Stimulated activated naive CD8-positive, alpha-beta T cell treated with anti-CD3 and anti-CD28 coated beads, Interleukin-15, Interleukin-2, amounts not matched to agents 100 U/mL and 50 U/mL, for 24 hours (primary cell): ENCODE measurements at regions not wholly inside any gene's neighbourhood (a gene's known extent, or its start where the extent isn't known, plus 50 kb on each side); places are given as distances from the start of the nearest gene placed in this dataset.

Experiments
- ATAC-seq: fragments of 150-1000 bp; cut with Tn5 transposase; one replicate; pipeline ENCODE4 v1.10.0; 2021
- DNase-seq: peaks from one replicate; pipeline ENCODE4 v3.0.0; 2021

DNA sequence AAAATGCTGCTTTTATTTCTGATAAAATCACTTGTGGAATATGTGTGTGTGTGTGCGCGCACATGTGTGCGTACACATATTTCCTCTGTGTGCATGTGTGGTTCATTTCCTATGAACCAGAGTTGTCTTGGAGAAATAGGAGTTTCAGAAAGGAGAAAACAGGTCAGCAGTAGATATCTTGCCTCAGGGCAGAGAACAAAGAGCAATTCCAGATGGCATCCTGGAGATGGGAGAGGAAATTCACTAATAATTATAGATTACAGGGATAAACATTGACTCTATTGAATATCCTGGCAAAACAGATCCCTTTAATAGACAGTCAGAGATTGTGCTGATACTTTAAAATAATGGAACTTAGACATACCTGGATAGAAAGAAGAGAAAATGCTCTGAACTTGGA is 298.0 kb downstream of the TRIB2 start:
- DNase-seq (no peak), ATAC-seq (no peak)

DNA sequence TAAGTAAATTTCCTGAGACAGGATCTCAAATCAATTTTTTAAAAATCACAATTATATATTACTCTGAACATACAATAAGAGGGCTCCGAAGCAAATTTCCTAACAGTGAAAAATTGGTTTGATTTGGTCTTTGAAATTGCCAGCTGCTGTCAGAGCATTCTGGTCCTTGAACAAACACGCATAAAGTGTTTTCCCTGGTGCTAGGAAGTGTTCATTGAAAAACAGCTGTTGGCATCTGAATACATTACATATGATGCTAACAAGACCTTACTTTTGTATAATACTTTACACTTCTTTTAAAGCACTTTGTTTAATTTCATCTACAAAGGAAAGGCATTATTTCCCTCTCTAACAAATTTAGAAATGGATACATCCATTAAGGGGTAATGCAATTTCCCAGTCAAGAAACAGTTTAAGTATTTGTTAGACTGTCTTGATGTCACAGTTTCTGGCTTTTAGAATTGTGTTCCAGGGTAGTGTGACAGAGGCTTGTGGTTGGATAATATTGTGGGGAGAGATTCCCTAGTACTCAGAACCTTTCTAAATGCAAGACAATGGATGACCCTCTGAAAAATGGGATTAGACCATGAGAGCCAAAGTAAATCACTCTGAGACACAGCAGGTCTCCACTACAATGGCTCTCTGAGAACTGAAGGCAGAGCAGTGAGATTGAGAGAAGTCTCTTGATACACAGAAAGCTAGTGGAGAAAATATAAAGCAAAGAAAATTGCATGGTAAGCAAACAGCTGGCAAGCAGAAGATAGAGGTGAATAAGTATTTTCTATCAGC is 299.0 kb downstream of the TRIB2 start:
- ATAC-seq (no peak), DNase-seq (no peak)

DNA sequence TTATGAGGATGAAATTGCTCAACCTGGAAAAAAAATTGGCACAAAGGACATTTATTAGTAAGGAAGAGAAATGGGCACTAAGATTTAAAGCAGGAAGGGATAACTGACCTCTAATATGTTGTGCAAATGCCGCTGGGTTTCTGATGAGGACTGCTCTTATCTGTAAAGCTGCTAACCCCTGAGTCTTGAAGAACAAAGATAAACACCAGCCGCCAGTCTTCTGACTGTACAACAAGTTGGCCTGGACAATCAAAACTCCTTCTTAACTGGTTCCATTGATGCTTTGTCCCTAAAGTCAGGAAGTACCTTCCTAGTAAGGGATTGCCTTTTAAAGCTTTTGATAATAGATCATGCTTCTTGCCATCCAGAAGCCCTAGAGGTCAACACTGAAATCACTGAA is 301.8 kb downstream of the TRIB2 start:
- ATAC-seq (no peak), DNase-seq (no peak)

DNA sequence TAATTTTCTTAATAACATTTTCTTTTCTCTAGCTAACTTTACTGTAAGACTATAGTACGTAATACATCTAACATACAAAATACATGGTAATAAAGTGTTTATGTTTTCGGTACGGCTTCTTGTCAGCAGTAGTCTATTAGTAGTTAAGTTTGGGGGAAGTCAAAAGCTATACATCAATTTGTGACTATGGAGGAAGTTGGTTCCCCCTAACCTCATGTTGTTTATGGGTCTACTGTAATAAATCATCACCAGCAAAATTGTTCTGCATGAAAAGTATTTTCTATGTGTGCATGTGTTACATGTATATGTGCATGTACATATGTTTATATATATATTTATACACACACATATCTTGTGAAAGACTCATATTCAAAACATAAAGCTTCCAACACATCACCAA is 303.0 kb downstream of the TRIB2 start:
- ATAC-seq (no peak), DNase-seq (no peak)

DNA sequence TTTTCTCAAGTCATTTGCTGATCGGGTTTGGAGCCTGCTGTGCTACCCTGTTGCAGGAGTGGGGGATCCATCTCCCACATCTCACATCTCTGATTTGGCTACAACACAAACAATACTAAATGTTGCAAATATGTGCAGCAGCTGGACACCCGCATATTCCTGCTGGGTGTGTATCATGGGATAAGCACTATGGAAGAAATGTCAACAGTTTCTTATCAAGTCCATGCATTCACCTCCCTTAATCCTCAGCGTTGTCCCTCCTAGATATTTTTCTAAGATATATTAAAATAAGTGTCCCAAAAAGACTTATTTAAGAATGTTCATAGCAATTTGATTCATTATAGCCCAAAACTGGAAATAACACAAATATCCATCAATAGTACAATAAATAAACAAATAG is 303.7 kb downstream of the TRIB2 start:
- ATAC-seq, result no peak
- no peak for DNase-seq

DNA sequence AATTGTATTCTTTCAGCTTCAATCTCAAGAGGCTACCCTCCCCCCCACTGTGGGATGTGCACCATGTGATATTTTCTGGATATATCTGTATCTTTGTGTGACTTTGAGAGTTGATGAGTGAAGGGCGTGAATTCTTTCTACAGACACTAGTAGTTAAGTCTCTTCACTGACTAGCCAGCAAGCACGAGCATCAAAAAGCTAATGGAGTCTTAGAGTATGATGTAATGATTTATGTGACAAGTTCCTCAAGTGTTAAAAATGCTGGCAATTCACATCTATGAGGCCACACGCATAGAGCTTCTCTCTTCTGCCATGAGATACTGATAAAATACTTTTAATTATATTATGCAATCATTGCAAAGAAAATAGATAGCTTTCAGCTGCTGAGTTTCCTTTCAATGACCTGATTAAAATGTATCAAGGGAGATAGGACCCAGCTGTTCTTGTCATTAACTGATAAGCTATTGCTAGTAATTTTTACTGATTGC is 304.8 kb downstream of the TRIB2 start:
- DNase-seq, result no peak
- ATAC-seq, result no peak

DNA sequence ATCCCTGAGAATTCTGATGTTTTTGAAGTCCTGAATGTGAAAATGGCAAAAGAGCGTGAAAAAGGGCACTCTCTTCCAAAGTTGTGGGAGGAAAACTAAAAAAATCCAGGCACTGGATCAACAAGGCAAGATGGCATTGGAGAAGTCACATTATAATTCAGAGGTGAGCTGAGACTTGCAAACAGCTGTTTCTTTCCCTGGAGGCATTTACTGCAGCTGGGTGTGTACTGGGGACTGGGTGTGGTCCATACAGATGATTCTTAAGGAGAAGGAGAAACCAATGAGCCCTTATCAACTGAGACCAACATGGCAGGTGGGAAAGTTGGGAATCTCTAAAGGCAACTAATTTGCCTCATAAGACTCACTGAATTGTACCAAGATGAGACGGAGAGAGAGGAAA is 313.9 kb downstream of the TRIB2 start:
- no peak for ATAC-seq
- DNase-seq, result no peak

DNA sequence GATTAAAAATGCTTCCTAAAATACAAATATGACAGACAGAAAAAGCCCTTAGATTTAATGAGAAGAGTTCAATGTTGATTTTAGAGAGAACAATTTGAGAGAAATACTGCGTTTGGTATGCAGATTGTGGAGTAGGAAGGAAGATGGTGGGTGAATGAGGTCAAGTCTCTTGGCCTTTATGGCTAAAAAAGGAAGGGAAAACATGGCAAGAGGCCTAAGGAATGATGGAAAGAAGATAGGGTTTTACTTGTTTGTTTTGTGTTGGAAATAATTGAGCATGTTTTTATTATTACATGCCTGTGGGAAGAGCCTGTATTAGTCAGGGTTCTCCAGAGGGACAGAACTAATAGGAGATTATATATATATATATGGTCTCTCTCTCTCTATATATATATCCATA is 318.1 kb downstream of the TRIB2 start:
- DNase-seq, result no peak

DNA sequence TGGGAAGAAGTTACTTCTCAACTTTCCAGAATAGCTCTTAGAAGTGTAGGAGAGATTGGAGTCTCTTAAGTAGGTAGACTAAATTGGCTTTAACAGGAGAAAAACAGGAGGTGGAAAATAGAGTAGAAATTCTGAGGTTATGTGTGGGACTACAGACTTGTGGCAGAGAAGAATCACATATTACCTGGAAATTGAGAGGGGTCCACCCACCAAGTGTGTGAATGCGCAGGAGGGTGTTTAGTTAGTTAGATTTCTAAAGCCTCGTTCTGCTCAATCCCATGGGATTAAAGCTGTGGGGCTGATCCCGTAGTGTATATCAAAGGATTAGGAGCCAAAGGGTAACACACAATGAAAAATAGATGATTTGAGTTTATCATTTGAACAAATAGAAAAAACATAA is 319.1 kb downstream of the TRIB2 start:
- no peak for DNase-seq
- ATAC-seq, result no peak

More for the DNA sequence above, 318.1 kb downstream of the TRIB2 start:
- ATAC-seq, result no peak

DNA sequence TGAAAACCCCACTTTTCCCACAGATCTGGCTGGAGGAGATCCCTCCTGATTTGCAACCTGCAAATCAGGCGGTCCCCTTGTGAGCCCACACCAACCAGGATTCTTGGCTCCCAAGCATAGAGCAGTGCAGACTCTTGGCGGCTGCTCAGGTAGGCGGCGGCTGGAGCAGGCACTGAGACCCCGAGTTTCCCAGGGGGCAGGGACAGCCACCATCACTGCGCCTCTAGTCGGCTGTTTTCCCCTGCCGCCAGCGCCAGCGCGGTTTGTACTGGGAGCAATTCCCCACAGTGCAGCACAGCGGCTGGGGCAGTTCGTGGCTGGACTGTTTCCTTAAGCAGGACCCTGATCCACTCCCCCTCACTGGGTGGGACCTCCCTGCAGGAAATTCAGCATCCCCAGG is 323.3 kb downstream of the TRIB2 start:
- ATAC-seq, result no peak

DNA sequence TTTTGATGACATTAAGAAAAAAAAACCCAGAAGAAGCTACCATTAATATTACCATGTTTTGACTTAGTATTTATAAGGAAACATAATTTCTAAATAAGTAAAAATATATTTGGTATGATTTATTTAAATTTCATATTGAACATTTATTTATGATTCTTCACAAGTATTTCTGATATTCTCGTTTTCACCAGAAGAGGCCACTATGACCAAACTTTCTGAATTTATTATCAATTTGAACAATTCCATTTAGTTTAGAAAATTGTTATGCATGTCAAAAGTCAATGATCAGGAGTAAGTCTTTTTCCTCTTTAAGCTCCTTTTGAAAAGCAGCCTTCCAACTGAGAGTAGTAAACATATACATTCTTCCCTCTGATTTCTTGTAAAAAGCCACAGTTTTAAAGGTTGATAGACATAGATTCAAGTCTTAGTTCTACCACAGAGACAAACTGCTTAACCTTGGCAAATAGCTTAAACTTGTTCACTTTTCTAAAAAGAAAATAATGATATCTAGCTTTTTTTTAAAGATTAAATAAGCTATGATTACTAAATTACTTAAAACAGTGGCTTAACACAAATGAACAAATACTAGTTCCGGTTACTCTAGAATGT is 329.9 kb downstream of the TRIB2 start:
- no peak for DNase-seq
- no peak for ATAC-seq

More for the DNA sequence above, 323.3 kb downstream of the TRIB2 start:
- no peak for DNase-seq

DNA sequence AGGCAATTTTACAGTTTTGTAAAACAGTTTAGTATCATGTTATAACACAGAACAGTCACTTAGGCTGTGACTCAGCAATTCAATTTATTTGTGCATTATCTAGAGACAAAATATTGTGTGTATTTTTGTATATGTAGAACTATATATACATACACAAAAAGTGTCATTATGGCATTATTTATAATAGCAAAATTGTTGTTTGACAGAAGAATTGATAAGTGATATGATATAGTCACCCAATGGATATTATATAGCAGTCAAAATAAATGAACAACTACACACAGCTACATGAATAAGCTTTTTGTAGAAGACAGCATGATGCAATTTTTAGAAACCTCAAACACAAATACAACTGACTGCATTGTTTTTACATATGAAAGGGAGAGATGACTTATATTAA is 334.0 kb downstream of the TRIB2 start:
- DNase-seq (no peak), ATAC-seq (no peak)

DNA sequence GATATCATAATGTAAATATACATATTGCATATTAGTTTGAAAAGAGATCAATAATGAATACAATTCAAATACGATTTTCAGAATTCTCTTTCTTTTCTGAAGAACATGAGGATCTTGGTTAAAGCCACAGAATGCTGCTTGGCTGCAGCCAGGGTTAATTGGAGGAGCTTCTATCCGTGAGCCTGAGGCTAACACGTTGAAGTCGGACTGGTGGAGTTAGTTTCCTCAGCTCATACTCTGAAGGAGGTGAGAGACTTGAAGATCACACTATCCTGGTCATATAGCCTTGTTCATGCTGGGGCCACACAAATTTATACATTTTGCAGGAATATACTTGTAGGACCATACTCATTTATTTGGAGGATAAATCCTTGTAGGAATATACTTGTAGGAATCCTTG is 335.8 kb downstream of the TRIB2 start:
- ATAC-seq (no peak), DNase-seq (no peak)

DNA sequence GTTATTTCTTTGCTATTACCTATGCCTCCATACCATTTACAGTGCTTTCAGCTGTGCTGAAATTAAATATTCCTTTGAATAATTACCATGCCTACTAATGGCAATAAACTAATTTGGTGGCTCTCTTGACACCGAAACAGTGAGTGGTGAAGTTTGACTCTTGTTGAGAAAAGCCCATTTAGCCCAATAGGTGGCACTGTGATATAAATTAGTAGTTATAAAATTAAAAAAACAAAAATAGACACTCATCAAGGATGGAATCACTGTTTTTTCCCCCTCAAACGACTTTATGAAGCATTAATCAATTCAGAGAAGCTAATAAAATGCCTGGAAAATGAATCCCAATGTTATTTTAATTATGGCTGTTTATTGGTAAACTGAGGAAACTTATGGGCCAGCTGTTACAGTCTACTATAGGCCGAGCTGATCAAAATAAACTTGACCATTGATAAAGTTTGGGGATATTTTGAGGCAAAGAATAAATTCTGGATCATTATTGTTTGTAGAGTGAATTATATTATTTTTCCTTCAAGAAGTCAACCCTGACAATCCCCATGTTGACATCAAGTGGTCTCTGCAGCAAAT is 339.6 kb downstream of the TRIB2 start:
- ATAC-seq (no peak), DNase-seq (no peak)

DNA sequence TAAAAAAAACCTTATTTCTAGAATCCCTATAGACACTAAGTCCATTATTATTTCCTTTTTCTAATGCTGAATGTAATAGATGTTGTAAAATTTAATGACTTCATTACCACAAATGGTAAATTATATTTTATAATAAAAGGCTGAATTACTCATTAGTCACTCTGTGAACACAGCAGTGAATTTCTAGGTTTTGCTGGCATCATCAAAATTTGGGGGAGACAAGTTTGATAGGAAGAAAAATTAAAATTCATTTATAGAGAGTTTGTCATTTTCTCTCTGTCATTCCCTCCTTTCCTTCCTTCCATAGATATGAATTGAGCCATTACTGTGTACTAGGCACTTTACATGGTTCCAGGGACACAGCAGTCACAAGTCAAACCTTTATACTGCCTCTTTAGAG is 340.9 kb downstream of the TRIB2 start:
- ATAC-seq (no peak), DNase-seq (no peak)

DNA sequence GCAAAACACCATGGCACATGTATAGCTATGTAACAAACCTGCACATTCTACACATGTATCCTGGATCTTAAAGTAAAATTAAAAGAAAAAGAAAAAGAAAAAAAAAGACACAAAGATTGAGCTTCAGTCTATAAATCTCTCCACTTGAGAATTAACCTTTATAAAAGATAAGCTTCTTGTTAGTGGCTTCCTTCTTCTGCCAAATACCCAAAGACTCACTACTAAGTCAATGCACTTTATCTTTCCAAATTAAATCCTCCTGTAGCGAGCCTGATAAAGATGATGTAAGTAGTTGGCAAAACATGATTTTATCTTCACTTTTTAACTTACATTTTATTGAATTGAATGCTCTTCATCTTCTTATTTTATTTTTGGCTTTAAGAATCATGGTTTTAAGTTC is 349.9 kb downstream of the TRIB2 start:
- ATAC-seq, result no peak
- DNase-seq, result no peak

DNA sequence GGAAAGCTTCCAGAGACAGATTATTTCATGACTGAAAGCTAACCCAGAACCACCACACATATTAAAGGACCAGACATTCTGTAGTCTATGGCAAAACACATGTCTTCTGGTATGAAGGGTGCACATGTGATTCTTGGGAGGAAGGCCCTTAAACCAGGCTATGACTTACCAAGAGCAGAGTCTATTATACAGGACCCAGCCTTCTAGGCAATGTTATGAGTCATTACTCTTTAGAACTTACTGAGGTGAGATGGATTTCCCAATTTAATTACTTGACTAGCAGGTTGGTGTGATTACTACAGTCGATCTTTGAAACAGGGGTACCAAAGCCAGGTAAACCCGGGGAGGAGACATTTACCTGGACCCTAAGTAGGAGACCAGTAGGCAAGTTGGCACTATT is 350.8 kb downstream of the TRIB2 start:
- DNase-seq (no peak), ATAC-seq (no peak)

DNA sequence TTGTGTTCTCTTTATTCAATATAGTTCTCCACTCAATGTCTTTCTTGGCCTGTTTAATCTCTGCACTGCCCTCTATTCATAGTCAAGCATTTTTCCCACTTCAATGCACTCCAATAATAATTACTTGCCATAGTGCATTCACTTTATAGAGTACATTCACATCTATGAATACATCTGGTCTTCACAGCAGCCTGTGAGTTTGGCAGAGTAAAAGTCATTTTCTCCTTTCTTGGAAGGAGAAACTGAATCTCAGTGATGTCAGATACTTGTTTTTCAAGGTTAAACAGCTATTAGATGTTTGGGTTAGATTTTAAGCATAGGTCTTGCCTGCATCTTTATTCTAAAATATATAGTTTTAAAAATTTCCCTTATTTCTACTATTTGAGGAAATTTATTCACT is 373.2 kb downstream of the TRIB2 start:
- no peak for DNase-seq
- ATAC-seq, result no peak

DNA sequence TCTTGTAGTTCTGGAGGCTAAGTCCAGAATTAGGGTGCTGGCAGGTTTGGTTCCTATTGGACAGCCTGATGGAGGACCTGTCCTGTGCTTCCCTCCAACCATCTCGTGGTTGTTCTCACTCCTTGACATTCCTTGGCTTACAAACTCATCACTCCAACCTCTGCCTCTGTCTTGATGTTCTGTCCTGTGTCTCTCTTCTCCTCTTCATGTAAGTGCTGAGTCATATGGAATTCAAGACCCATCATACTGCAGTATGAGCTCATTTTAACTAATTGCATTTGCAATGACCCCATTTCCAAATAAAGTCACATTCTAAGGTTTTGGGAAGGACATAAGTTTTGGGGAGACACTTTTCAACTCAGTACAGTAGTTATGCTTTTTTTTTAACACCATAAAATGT is 374.7 kb downstream of the TRIB2 start:
- no peak for DNase-seq
- no peak for ATAC-seq

DNA sequence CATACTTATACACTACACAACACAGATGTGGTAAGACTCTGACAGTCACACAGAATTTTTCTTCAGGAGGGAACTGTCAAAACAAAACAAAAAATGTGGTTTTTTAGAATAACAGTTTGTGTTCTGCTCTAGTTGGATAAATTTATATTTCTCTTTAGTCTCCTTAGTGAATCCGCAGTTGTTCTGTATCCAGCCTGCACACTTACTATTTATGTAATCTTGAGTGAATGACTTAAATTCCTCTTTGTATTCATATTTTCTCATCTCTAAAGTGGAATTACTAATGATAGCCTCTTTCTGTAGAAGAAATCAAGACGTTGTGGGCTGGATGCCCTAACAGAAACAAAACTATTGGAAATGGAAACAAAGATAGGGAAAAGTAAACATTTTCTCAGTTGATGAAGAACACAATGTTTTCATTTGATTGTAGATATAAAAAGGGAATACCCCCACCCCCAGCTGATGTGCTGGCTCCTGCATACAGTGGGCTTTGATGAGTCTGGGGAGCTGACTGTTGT is 375.2 kb downstream of the TRIB2 start:
- ATAC-seq, result no peak

DNA sequence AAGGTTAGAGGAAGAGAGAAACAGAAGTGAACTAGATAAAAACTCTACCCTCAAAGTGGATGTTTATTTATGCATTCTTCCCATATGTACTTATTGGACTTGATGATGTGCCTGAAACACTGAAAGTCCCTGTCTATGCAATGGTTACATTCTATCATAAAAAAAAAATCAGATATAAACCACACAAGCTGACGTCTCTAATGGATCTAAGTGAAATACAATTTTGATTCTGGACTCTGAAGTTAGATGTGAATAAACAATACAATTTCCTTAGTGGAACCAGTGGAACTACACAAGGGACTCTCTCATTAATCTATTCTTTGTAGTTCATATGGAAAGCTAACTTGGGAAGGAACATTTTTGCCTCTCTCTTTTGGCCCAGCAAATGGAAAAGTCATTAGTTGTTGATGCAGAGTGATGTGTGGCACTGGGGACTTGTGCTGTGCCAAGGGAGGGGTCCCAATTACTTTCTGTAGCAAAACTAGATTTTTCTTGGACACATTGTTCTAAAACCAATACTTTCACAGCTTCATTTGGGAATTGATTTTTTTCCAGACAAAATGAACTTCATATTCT is 376.8 kb downstream of the TRIB2 start:
- ATAC-seq (no peak), DNase-seq (no peak)

More for the DNA sequence above, 375.2 kb downstream of the TRIB2 start:
- no peak for DNase-seq

DNA sequence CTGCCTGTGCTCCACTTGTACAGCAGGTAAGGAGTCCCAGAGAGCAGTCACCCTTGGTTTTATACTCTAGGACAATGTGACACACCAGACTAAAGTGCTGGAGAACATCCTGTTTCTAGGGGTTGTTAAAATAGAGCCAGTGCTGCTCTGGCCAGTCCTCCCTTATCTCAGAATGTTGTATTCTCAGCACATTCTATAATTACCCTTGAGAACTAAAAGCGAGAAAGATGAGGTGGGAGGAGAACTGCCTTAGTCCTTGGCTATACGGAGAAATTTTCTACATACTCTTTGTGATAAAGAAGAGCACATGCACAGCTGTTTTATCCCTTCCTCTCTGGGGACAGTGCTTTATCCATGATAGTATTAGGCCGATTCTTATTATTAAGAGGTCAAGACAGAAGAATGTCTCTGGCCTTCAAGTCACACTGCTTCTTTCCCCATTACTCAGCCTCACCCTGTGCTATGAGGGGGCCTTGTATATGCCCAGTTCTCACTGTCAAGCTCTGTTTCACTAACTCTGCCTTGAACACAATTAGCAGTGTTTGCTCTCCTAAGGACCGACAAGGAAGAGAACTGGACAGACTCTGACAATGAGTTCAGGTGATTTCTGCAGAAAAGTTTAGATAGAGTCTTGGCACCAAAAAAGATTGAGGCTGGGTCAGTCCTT is 385.8 kb downstream of the TRIB2 start:
- ATAC-seq (no peak), DNase-seq (no peak)
